ENCODE measurements at regions not wholly inside any gene's neighbourhood (a gene's known extent, or its start where the extent isn't known, plus 50 kb on each side); places are given as distances from the start of the nearest gene placed in this dataset.

DNA sequence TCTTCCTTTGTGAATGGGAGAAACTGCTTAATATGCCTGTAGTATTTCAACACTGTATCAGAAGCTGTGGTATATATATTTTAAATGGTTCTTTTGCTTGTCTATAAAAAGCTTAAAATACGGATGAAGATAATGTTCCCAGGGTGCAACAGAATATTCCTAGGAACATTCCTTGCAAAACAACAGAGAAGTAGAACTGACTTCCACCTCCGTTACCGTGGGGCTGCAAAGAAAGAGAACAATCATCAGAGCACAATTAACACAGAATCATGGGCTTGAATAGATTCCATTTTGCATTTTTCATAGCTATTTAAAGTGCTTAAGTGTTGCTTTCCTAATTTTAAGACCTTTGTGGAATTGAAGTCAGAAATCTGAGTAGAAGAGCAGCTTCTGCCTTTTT is 1227.7 kb downstream of the EFNB2 start:
- TF ChIP-seq POLR2AphosphoS5 (IDR thresholded peaks at IDR 0.05) = no peak
- TF ChIP-seq, protein P1, sequence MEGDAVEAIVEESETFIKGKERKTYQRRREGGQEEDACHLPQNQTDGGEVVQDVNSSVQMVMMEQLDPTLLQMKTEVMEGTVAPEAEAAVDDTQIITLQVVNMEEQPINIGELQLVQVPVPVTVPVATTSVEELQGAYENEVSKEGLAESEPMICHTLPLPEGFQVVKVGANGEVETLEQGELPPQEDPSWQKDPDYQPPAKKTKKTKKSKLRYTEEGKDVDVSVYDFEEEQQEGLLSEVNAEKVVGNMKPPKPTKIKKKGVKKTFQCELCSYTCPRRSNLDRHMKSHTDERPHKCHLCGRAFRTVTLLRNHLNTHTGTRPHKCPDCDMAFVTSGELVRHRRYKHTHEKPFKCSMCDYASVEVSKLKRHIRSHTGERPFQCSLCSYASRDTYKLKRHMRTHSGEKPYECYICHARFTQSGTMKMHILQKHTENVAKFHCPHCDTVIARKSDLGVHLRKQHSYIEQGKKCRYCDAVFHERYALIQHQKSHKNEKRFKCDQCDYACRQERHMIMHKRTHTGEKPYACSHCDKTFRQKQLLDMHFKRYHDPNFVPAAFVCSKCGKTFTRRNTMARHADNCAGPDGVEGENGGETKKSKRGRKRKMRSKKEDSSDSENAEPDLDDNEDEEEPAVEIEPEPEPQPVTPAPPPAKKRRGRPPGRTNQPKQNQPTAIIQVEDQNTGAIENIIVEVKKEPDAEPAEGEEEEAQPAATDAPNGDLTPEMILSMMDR (IDR thresholded peaks at IDR 0.05) = no peak
- TF ChIP-seq EP300 (IDR thresholded peaks at IDR 0.05) = no peak
- TF ChIP-seq POLR2A (IDR thresholded peaks at IDR 0.05) = no peak

Measured in gastroesophageal sphincter (tissue), 3 donors.